ENCODE measurements at regions not wholly inside any gene's neighbourhood (a gene's known extent, or its start where the extent isn't known, plus 50 kb on each side); places are given as distances from the start of the nearest gene placed in this dataset.

DNA sequence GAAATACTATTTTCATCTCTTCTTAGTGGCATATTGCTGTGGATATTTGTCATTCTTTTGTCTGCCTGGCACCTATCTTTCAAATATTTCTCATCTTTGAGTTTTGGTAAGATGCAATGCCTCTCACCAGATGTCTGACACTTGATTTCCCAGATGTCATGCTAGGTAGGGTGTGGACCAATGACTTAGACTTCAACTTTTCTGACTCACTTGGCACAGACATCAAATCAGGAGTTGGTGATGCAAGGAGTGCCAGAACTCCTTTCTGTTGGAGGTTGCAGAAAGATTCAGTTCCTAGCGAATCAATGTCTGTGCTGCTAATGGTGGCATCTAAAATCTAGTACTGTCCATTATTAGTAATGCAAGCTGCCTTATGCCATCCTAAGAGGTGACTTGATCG, 216.9 kb upstream of the FERD3L start:
- TF ChIP-seq, protein P1, sequence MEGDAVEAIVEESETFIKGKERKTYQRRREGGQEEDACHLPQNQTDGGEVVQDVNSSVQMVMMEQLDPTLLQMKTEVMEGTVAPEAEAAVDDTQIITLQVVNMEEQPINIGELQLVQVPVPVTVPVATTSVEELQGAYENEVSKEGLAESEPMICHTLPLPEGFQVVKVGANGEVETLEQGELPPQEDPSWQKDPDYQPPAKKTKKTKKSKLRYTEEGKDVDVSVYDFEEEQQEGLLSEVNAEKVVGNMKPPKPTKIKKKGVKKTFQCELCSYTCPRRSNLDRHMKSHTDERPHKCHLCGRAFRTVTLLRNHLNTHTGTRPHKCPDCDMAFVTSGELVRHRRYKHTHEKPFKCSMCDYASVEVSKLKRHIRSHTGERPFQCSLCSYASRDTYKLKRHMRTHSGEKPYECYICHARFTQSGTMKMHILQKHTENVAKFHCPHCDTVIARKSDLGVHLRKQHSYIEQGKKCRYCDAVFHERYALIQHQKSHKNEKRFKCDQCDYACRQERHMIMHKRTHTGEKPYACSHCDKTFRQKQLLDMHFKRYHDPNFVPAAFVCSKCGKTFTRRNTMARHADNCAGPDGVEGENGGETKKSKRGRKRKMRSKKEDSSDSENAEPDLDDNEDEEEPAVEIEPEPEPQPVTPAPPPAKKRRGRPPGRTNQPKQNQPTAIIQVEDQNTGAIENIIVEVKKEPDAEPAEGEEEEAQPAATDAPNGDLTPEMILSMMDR (IDR thresholded peaks at IDR 0.05): no peak
- TF ChIP-seq POLR2A (IDR thresholded peaks at IDR 0.05) (no peak), POLR2AphosphoS5 (IDR thresholded peaks at IDR 0.05) (no peak)

Data from breast epithelium (tissue), 3 donors.